Iris pigment epithelial cell (primary cell): ENCODE measurements at regions not wholly inside any gene's neighbourhood (a gene's known extent, or its start where the extent isn't known, plus 50 kb on each side); places are given as distances from the start of the nearest gene placed in this dataset.

Source experiments
- DNase-seq: peaks from one replicate; pipeline ENCODE4 v3.0.0-alpha.2; 2011; ENCODE audit warnings: low read depth

GRCh38 chr12:88310666-88311065 lies 168.6 kb downstream of the TMTC3 start:
- peak; percentile 37 for DNase-seq

- DNase-seq, result no peak
These were observed 171.4 kb downstream of the TMTC3 start for GRCh38 chr12:88313554-88313953.

- no peak for DNase-seq
These were observed 172.6 kb downstream of the TMTC3 start for GRCh38 chr12:88314706-88315105.

- DNase-seq, result no peak
These were observed 176.6 kb downstream of the TMTC3 start for GRCh38 chr12:88318726-88319125.

GRCh38 chr12:88325076-88325815 lies 183.1 kb downstream of the TMTC3 start:
- DNase-seq, result peak; percentile 92

GRCh38 chr12:88325816-88326189 lies 183.7 kb downstream of the TMTC3 start:
- peak; percentile 80 for DNase-seq

GRCh38 chr12:88327276-88327675 lies 185.2 kb downstream of the TMTC3 start:
- DNase-seq, result no peak

GRCh38 chr12:88328090-88328489 lies 186.0 kb downstream of the TMTC3 start:
- no peak for DNase-seq

- DNase-seq, result no peak
These were observed 187.7 kb downstream of the TMTC3 start for GRCh38 chr12:88329833-88330232.

- DNase-seq, result peak; percentile 46
These were observed 192.2 kb downstream of the TMTC3 start for GRCh38 chr12:88334271-88334670.

GRCh38 chr12:88336076-88336739 lies 194.1 kb downstream of the TMTC3 start:
- DNase-seq, result no peak

- DNase-seq, result peak; percentile 29
These were observed 196.4 kb downstream of the TMTC3 start for GRCh38 chr12:88338486-88338885.

- peak; percentile 82 for DNase-seq
These were observed 197.3 kb downstream of the TMTC3 start for GRCh38 chr12:88339254-88339949.

- peak; percentile 67 for DNase-seq
These were observed 197.9 kb downstream of the TMTC3 start for GRCh38 chr12:88339966-88340365.

GRCh38 chr12:88342251-88342806 lies 200.2 kb downstream of the TMTC3 start:
- DNase-seq, result no peak

GRCh38 chr12:88351146-88351545 lies 209.0 kb downstream of the TMTC3 start:
- no peak for DNase-seq

- DNase-seq, result no peak
These were observed 212.6 kb downstream of the TMTC3 start for GRCh38 chr12:88354691-88355090.

GRCh38 chr12:88360343-88360742 lies 218.2 kb downstream of the TMTC3 start:
- no peak for DNase-seq

GRCh38 chr12:88361493-88361892 lies 218.8 kb downstream of the KITLG start:
- DNase-seq, result peak; percentile 47

- peak; percentile 24 for DNase-seq
These were observed 217.8 kb downstream of the KITLG start for GRCh38 chr12:88362439-88362838.

- no peak for DNase-seq
These were observed 214.9 kb downstream of the KITLG start for GRCh38 chr12:88365403-88365802.

- DNase-seq, result no peak
These were observed 214.2 kb downstream of the KITLG start for GRCh38 chr12:88366101-88366500.

GRCh38 chr12:88367231-88367630 lies 213.0 kb downstream of the KITLG start:
- no peak for DNase-seq
